ENCODE measurements at regions not wholly inside any gene's neighbourhood (a gene's known extent, or its start where the extent isn't known, plus 50 kb on each side); places are given as distances from the start of the nearest gene placed in this dataset.
"Not testable (repeated sequence)": the region's sequence is repeated elsewhere in the genome, so short reads cannot be mapped to it uniquely, and the experiment has no call there.

DNA sequence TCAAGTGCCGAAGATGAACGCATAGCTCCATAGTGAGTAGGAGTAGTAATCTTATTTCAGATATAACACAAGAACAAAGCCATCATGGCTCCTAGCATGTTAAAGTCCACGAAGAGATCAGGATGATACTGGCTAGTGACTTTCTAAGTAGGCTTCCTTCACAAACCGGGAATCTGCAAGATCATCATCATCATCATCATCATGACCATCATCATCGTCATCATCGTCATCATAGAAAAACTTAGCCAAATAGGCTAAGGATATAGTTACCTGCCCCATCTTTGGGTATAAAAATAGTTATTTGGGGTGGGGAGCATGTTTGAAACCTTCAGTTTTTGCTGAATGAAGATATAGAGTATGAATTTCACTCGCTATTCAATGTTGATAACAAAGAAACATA lies 57.9 kb downstream of the PYDC2 start:
- DNase-seq = no peak

DNA sequence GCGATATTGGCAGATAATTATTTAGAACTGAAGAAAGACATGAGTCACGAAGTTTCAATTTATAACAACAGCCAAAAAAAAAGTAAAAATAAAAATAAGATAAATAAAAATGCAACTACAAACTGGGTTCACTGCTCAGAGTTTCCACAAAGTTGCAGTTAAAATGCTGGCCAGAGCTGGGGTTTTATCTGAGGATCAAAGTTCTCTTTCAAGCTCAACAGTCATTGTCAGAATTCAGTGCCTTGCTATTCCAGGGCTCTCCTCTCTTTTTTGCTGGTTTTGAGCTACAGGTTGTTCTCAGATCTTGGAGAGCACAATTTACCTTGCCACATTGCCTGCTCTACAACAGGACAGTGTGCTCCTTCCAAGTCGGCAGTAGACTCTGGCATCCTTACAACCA lies 60.1 kb downstream of the PYDC2 start:
- no peak for DNase-seq

DNA sequence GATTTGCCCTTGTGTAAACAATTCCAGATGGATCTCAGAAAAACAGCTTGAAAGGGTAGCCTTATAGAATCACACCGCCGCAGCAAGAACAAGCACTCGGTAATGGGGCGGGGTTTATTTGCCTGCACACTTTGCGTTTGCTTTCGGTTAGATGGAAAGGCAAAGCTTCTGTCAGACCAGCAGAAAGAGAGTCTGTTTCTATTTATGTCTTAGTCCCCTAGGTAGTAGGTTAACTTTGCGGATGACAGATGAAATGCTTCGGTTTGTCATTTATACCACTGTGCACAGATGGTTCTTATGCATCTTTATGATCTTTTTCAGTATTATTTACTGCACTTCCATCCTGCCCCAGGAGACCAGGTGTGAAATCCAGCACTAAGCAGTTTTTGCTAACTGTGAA lies 62.2 kb downstream of the PYDC2 start:
- peak; percentile 61 for DNase-seq

GRCh38 chr3:191528589-191528988 lies 67.6 kb downstream of the PYDC2 start:
- DNase-seq = no peak

GRCh38 chr3:191529992-191530391 lies 69.0 kb downstream of the PYDC2 start:
- no peak for DNase-seq

DNA sequence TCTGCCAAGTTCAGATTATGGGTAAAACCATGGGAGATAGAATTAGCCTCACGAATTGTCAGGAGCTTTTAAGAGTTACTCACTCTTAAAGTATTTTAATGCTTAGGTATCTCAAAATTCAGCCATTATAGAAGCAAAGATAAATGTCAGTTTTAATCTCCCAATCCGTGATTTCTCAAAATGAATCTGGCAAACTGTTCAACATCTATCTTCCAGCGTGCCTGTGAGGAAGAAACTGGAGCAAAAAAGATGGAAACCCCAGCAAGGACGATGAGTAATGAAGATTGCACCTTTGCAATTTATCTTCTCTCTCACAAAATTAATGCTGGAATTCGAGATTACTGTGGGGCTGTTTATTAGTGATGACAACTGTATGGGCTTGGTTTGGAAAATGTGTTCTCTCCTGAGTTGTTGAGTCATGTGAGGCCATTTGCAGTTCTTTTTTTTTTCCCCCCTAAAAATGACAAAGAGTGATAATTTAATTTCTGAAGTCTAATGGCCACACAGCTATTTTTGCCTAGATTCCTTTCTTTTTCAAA lies 70.5 kb downstream of the PYDC2 start:
- no peak for DNase-seq

DNA sequence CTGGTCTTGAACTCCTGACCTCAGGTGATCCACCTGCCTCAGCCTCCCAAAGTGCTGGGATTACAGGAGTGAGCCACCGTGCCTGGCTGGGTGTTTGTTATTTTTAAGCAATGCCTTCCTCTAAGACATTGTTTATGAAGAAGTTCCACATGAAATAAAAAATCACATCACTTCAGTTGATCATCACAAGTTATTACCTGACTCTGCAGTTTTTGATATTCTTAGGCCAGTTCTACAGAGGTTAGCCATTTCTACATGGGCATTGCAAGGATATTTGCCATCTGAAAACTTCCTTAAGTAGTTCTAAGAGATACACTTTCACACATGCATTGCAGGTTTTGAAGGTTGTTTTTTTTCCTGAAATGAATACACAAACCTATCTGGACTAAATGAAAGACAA lies 82.1 kb downstream of the PYDC2 start:
- no peak for DNase-seq

GRCh38 chr3:191543897-191544296 lies 82.9 kb downstream of the PYDC2 start:
- DNase-seq = no peak

GRCh38 chr3:191549357-191549756 lies 88.4 kb downstream of the PYDC2 start:
- no peak for DNase-seq

- no peak for DNase-seq
Observed at GRCh38 chr3:191555037-191555436, 94.1 kb downstream of the PYDC2 start.

DNA sequence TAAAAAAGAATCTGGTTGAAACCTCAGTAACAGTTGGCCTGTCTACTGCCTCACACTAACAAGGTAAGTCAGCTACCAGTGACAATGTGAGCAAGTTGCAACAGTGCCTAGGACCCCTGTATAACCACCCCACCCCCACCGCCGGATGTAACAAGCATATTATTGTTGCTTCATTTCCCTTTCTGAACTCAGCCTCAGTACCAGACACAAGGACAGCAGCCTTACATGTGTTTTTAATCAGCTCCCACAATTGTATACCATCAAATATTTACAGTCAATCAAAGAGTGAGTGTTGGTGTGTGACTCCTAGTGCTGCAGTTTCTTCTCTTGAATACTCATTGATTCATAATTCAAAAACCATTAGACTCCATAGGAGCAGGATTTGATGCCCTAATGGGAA lies 96.4 kb downstream of the PYDC2 start:
- DNase-seq = no peak

GRCh38 chr3:191563722-191564121 lies 102.8 kb downstream of the PYDC2 start:
- DNase-seq = no peak

DNA sequence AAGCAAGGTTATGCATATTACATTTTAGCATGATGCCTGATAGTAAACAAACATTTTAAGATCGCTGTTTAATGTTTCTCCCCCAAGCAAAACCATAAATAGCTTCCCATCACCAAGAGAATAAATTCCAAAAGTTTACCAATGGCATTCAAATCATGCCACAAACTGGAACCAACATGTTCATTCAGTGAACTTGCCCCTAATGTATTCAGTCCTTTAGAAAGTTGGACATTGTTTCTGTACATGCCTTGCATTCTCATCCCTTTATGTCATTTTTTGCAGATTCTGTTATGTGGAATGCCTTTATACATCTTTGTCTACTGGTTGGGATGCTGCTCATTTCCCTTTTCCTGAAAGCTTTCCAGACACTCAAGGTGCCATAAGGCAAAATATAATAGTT lies 105.5 kb downstream of the PYDC2 start:
- DNase-seq = no peak

DNA sequence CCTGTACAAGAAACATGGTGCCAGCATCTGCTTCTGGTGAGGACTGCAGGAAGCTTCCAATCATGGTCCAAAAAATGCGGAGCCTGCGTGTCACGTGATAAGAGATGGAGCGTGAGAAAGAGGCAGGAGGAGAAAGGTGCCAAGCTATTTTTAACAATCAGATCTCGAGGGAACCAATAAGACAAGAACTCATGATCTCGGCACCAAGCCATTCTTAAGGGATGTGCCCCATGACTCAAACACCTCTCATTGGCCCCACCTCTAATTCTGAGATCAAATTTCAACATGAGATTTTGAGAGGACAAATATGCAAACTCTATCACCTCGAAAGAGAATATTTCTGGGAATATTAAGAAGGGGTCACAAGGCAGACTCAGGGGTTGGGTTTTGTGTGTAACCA lies 107.2 kb downstream of the PYDC2 start:
- DNase-seq = no peak

DNA sequence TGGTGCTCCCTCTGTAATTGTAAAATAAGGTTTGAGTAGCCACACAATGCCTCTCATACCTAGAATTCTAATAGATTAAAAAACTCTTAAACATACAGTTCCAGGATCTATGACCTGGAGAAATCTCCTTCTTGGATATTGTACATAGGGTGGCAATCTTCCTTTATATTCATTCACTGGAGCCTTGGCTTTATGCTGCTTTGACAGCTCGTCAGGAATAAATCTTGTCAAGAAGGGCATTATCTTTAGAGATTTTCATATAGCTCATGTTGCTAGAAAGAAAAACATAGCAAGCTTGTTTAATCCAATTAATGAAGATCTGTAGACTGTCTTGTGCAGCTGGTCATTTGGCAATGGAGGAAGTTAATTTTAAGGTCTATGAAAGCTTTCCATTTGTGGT lies 131.1 kb downstream of the PYDC2 start:
- no peak for DNase-seq

GRCh38 chr3:191593486-191593885 lies 132.5 kb downstream of the PYDC2 start:
- DNase-seq = no peak

GRCh38 chr3:191615511-191615910 lies 154.5 kb downstream of the PYDC2 start:
- DNase-seq = not testable (repeated sequence)

DNA sequence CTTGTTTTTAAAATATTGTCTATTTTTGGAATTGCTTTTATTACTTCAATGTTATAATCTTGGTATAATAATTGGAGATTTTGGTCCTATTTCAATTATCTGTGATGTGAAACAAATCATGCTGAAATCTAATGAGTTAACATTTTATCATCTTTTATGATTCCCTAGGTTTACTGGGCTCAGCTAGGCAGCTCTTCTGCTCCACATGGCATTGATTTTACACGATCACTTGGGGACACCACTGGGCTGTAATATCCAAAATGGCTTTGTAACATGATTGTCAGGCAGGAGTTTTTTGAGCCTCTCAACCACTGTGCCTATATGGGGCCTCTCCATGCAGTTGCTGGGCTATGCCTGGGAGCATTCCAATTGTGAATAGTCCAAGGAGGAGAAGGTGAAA lies 163.3 kb downstream of the PYDC2 start:
- no peak for DNase-seq

DNA sequence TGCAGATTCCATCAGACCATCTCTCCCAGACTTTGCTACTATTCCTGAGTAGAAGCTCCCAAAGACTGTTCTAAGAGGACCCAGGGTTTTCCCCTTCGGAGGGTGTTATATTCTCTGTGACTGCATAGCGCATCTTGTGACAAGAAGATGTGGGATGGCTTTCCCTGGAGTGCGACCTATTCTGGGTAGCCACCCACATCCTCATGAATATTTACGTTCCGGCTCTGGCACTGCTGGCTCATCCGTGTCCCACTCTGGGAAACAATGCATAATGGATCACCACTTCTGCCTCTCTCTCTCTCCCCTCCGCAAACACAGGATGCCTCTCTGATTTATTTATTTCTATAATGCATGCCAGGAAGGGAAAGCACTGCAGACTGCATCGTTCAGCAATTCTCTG lies 166.1 kb downstream of the PYDC2 start:
- no peak for DNase-seq

- no peak for DNase-seq
Observed at GRCh38 chr3:191628571-191628970, 167.6 kb downstream of the PYDC2 start.

DNA sequence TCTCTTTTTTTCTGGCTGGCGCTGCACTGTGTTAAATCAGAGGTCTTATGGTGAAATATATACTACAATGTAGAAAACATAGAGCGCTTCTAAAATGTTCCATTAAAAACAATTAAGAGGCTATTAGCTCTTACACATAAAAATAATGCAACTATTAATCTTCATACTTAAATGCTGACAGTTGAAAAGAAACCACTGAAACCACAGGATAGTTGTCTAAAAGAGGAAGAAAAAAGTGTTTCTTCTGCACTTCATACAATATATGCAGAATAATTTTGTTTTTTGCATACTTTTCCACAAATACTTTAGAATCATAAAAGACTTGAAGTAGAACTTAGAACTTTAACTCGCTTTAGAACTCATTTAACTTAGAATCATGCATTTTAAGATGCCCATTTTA lies 170.5 kb downstream of the PYDC2 start:
- no peak for DNase-seq

DNA sequence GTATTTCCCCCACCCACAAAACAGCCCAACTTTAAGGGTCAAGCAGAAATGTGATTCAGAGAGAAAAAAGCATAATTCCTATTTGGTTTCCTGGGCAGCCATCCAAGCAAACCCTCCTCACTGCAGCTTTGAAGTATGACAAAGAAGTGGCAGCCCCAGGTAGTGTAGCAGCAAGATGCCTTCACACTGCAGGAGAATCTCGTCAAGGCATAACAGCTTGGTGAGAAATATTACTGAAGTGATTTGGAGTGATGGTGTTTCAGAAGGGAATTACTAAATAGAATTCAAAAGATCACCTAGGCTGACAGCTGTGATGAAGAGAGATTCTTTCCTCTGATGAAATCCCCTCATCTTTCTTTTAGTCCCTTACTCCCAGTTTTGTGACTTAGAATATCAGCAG lies 173.9 kb downstream of the PYDC2 start:
- no peak for DNase-seq

- no peak for DNase-seq
Observed at GRCh38 chr3:191637611-191638010, 176.6 kb downstream of the PYDC2 start.

GRCh38 chr3:191641789-191642188 lies 180.8 kb downstream of the PYDC2 start:
- no peak for DNase-seq

- DNase-seq = no peak
Observed at GRCh38 chr3:191644291-191644690, 183.3 kb downstream of the PYDC2 start.

DNA sequence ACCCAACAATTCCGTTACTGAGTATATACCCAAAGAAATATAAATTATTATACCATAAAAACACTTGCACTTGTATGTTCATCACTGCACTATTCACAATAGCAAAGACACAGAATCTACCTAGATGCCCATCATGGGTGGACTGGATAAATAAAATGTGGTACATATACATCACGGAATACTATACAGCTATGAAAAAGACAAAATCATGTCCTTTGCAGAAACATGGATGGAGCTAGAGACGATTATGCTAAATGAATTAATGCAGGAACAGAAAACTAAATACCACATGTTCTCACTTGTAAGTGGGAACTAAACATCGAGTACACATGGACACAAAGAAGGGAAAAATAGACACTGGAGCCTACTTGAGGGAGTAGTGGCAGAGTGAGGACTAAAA lies 185.3 kb downstream of the PYDC2 start:
- no peak for DNase-seq
